ENCODE measurements at regions not wholly inside any gene's neighbourhood (a gene's known extent, or its start where the extent isn't known, plus 50 kb on each side); places are given as distances from the start of the nearest gene placed in this dataset.

DNA sequence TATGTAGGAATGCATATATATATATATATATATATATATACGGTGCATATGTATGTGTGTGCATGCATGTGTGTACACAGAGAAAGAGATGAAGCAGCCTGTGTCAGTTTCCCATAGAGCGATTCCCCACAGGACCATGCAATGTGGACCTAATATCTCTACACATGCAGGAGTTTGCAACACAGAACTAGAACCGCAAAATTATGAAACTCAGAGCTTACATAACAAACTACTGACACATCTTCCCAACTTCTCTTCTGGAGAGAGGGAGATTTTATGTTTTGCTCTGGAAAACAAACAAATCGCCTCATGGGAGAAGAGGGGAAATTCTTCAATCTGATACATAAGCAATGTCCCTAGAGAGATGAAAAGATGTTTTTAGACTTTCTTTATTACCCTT lies 377.2 kb downstream of the LRATD1 start:
- intact Hi-C loops (cut with DNase I): no loop called here
- no peak for DNase-seq

DNA sequence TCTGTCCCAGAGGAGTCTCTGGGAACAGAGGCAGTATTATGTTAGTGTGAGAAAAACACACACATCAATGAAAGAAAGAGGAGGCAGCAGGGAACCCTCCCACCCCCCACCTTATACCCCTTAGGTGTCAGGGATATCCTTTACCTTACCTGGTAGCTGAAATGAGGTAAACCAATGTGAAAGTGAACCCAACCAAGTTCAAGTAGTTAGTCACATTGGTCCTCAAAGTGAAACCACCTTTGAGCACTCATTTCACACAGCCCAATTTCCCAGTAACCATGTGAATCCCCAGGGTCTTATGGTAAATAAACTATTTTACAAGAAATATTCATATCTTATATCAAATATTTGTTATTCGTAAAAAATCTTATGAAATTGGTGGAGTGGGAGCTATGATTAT lies 377.8 kb downstream of the LRATD1 start:
- intact Hi-C loops (cut with DNase I): no loop called here
- no peak for DNase-seq

DNA sequence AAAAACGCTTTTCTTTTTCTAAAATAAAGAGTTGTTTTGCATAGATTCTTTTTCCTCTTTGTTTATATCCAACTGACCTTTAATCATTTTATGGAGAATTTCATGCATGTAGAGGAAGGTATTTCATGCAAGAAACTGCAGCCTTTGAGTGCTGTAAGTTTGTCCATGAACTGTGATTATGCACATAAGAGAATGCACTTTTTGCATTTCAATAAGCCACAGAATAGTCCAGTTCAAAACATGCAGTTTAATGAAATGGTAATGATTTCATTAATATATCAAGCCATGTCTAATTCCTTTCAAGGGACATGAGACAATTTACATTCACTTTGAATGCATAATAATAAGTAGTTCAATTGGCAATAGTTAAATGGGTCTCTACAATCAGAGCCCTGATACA lies 386.3 kb downstream of the LRATD1 start:
- intact Hi-C loops (cut with DNase I): no loop called here
- DNase-seq: no peak

DNA sequence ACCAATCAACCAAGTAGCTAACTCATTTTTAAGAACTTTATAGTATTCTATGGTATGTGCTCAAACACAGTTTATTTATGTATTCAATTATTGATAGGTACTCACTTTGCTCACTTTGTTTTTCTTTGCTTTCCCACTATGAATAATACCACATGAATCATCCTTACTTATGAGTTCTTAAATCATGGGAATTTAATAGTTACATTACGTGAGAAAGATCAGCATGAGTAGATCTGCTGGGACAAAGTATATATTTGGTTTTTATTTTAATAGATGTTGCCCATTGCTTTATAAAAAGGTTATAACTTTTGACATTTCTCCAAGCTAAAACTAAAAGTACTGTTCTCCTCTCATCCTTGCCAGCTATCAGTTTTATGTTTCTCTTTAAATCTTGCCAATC lies 390.7 kb downstream of the LRATD1 start:
- no peak for DNase-seq
- intact Hi-C loops (cut with DNase I): no loop called here

DNA sequence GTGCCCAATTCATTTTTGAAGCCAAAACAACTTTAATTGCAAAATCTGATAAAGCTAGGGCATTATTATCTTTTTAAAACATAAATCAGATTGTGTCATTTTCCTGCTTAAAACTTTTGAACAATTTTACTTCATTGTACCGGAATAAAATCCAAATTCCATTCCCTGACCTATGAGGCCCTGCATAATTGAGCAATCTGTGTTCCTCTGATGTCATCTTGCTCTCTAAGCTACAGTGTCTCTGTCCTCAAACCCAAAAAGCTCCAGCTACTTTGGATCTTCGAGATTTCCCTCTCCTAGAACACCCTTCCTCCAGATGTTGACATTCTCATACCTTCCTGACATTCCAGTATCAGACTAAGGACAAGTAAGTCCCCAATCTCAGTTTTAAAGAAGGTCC lies 395.9 kb downstream of the LRATD1 start:
- intact Hi-C loops (cut with DNase I): no loop called here
- DNase-seq: no peak

DNA sequence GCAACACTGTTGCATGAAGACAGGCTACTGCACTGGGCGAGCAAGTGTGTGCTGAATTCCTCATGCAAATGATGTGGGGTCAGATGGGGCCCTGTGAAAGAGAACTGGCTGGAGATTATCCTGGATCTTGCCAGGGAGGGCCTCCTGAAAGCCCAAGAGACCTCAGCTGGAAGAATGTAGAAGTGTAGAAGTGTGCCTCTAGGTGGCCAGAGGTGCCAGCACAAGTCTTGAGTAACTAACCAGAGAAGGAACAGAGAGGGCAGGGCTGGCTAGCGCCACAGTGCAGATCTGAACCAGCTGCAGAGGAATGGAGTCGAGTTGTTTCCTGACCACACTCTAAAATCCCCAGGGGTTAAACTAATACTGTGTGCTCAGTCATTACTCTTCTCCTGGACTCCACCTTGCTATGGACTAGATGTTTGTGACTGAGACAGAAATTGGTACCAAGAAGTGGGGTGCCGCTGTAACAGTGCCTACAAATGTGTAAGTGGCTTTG lies 399.3 kb downstream of the LRATD1 start:
- intact Hi-C loops (cut with DNase I): no loop called here
- DNase-seq: no peak

DNA sequence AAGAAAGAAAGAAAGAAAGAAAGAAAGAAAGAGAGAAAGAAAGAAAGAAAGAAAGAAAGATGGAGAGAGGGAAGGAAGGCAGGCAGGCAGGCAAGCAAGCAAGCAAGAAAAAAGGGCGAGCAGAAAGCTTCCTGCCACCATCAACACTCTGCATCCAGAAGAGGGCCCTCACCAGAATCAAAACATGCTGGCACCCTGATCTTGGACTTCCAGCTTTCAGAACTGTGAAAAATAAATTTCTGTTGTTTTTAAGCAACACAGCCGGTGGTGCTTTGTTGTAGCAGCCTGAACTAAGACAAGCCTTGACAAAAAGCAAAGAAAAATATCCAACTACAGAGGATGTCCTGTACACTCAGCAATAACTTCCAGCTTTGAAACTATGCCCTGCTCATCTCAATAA lies 401.7 kb downstream of the LRATD1 start:
- intact Hi-C loops (cut with DNase I): no loop called here
- DNase-seq: no peak

DNA sequence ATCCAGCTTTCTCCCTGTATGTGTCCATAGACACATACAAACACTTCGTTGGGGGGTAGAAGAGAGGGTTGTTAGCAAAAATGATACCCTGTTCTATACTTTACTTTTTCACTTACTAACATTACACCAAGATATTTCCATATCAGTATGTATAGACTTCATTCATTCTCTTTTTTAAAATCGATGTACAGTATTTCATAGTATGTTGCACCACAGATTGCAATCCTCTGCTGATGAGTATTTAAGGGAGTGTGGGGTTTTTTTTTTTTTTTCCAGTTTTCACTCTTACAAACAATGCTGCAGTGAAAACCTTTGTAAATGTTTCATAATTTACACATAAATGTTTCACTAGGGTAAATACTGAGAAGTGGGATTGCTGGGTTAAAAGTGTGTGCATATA lies 402.3 kb downstream of the LRATD1 start:
- intact Hi-C loops (cut with DNase I): no loop called here
- DNase-seq: no peak

DNA sequence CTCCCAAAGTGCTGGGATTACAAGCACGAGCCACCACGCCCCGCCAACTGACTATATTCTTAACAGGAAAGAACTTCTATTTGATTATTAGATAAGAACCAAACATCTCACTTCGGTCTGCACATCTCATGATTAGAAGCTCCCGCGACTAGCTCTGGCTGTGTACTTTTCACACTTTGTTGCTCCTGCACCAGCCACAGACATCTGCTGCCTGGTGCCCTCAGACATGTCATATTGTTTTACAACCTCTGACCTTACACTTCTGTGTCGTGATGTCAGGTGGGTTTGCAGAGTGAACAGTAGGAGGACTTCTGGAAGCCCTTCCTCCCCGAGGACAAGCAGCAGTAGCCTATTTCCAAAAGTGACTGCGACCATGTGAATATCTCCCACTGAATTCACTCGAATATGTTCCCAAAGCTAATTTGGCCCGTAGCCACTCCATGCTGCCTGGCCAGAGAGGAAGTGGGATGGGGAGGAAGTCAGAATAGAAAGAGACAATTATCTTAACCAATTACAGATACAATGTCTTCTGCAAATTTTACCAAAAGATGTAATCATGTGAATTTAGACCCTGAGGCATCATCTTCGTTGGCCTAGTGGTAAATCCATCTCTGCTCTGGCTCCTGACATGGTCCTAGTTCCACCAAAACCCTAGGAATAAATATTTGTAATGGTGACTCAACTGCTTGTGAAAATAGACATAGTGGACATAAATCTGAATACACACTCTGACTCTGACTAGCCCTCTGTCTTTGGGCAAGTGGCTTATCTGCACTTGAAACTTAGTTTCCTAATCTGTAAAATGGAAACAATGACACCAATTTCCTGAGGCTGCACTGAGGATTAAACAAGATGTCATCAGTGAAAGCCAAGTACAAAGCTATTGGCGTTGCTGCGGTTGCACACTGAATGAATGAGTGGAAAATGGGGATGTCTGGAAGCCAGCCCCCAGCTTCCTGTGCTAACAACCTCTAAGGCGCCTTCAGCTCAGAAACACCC lies 406.1 kb downstream of the LRATD1 start:
- DNase-seq: no peak
- intact Hi-C loops (cut with DNase I): no loop called here

DNA sequence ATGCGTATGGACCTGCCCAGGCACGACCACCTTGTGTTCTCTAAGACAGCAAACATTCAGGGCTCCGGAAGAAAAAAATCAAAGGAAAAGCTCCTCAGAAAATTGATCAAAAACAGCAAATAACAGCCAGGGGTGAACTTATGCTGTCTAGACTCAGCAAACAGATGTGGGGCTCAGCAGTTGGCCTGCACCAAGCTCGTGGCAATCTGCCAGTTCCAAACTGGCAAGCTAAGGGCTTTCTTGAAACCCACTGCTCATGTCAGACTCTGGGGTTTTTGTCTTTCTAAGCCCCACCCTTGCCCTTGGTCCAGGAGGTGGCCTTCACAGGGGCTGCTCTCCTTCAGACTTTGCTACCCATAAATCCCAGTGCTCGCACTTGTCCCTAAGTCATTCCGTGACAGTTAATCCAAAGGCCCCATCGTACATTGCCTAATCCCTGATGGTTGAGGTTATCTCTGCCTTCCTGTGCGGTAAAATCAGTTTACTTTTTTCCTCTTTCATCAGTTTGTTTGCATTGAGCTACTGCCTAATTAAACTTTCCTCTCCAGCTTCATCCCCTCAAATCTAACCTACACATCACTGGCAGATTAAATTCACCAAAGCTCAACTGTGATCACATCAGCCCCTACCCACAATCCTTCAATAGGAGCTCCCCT lies 408.0 kb downstream of the LRATD1 start:
- peak in 1 of 42 donors; percentile 10 for DNase-seq

DNA sequence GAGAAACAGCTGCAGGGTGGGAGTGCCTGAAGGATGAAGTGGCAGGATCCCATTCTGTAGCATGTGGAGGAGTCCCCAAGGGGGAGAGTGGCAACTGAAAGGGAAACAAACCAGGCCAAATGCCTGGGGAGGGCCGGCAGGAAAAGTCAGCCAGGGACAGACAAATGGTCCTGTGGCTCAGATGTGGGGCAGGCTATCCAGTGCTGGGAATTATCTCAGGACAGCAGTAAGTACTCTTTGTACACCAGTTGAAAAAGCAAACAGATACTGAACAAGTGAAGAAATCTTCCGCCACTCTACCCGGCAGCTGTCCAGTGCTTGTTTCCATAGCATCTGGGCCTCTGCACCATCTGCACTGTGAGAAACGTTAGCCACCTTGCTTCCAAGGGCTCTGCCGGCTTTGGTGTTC lies 408.9 kb downstream of the LRATD1 start:
- intact Hi-C loops (cut with DNase I): no loop called here

More for the DNA sequence above, 408.0 kb downstream of the LRATD1 start:
- intact Hi-C loops (cut with DNase I): no loop called here

DNA sequence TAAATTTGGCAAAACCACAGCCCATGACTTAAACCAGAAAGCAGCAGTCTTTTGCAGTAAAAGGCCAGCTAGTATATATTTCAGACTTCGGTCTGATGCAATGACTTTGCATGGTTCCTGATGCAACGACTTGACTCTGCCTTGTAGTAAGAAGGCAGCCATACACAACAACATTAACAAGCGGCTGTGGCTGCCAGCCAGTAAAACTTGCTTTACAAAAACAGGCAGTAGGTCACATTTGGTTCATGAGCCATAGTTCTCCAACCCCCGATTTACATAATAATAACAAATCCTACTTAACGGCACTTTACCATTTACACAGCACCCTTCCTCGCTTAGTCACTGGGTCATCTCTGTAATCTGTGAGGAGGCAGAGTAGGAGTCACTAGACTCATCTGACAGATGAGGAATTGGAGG lies 410.3 kb downstream of the LRATD1 start:
- intact Hi-C loops (cut with DNase I): no loop called here
- no peak for DNase-seq

More for the DNA sequence above, 408.9 kb downstream of the LRATD1 start:
- DNase-seq: no peak

DNA sequence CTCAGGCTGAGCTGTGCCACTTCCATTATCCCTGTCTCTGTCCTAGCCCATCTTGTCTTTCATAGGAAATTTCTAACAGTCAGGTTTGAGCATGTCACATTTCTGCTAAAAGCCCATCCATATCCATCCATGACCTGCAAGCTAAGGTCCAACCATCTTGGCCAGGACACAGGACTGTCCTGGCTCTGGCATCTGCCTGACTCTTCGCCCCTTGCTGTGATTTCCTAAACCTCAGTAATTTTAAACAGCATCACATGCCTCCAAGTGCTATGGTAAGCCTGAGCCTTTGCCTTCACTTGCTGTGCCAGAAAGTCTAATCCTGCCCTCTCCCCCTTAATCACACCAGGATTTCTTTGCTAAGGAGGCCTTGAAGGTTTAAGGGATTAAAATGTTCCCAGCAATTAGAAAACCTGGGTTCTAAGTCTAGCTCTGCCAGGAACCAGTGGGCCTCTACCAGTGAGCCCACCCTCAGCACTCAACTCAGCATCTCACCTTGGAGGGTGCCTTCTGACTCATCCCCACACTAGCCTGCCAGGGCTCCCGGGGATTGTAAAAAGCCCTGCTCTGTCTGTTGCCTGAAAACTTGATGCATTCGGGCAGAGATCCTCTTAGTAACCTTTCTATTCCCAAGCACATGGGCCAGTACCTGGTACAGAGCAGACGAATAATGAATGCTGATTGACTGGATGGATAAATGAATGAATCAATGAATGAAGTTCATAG lies 411.0 kb downstream of the LRATD1 start:
- no peak for DNase-seq
- intact Hi-C loops (cut with DNase I): no loop called here

DNA sequence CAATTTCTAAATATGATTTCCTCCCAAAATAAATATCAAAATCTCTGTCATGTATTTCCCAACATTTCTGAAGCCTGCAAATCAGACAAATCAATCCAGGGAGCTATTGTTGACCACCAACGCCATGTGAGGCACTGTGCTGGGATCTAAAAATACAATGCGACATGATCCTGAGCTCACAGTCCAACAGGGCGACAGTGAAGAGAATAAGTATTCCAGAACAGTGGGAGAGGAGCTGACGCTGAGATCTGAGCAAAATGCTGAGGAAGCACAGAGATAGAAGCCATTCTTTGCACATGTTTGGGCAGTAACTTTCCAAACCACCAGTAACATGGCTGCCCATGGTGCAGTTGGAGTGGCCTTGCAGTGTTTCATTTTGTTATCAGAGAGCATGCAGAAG lies 412.5 kb downstream of the LRATD1 start:
- DNase-seq: no peak

DNA sequence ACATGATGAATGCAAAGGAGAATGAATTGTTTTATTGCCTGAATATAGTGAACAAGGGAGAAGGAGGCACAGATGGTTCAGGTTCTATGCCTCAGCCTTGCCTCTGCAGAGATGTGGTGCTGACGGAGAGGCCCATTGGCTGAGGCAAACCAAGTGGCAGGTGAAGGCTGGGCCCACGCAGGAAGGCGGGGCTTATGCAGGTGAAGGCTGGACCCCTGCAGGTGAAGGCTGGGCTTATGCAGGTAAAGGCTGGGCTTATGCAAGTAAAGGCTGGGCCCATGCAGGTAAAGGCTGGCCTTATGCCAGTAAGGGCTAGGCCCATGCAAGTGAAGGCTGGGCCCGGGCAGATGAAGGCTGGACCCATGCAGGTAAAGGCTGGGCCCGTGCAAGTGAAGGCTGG lies 414.7 kb downstream of the LRATD1 start:
- DNase-seq: no peak
- intact Hi-C loops (cut with DNase I): no loop called here

More for the DNA sequence above, 412.5 kb downstream of the LRATD1 start:
- intact Hi-C loops (cut with DNase I): no loop called here

DNA sequence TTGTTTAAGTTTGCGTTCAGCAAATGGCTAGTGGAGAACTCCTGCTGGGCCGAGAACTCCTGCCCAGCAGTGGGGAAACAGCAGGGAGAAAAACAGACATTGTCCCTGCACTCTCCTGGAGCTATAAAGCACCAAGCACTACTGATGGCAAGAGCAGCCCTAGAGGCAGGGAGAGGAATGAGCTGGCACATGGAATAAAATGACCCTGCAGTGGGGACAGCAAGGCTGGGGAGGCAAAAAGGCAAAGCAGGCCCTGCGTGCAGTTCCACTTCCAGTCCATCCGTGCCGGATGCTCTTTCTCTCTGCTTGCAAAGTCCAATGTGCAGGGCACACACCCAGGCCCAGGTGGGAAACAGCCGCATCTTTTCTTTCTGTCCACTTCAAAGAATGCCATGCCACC lies 415.5 kb downstream of the LRATD1 start:
- intact Hi-C loops (cut with DNase I): no loop called here
- no peak for DNase-seq

DNA sequence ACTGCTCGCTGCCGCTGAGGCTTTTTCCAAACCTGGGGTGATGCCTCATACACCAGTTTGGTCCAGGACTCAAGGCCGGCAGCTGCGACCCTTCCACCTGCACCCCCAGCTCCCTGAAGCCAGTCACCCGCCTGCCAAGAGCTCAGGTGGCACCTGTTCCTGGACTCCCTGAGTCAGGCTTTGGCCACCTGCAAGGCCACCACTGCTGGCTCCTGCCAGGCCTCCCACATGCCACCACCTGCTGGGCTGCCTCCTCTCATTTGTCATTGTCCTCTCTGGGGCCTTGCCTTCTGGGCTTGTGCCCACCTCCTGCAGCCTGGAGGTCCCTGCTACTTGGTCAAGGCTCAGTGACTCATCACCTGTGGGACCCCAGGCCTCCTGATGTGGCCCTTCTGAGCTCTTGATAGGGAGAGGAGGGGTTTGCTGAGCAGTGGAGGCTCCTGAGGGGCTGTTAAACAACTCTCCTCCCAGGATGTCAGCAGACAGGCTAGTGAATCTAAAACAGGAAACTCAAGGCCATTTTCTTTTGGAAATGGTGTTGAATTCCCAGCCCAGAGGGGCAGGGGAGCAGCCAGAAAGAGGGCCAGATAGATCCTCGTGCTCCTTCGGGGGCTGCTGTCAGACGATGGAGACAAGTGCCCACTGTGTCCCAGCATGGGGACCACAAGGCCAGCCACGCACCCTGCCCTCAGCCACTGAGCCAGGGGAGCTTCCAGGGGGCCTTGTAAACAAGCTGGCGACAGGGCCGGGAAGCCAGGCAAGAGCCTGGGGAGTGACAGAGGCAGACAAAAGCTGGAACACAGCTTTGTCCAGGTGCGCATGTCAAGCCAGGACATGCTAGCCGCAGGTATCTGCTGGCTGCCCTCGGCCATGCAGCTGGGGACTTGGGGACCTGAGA lies 416.8 kb downstream of the LRATD1 start:
- no peak for DNase-seq
- intact Hi-C loops (cut with DNase I): no loop called here

DNA sequence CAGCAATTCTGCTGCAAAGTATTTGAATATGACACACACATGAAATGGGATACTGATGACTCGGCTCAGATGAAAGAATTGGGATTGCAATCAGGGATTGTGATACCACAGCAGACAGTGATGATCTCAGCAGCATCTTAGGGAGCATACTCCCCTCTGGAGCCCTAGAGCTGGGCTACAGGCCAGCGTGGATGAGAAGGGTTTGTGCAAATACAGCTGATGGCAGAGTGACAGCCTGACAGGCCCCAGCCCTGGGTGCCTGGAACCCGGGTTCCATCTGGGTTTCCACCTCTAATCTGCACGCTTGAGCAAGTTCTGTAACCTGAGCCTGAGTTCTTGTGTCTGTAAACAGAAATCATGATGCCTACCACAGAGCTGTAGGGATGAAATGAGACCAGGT lies 418.0 kb downstream of the LRATD1 start:
- DNase-seq: peak in 9 of 42 donors; percentile 14 to 58 (median 24)
- intact Hi-C loops (cut with DNase I): no loop called here

DNA sequence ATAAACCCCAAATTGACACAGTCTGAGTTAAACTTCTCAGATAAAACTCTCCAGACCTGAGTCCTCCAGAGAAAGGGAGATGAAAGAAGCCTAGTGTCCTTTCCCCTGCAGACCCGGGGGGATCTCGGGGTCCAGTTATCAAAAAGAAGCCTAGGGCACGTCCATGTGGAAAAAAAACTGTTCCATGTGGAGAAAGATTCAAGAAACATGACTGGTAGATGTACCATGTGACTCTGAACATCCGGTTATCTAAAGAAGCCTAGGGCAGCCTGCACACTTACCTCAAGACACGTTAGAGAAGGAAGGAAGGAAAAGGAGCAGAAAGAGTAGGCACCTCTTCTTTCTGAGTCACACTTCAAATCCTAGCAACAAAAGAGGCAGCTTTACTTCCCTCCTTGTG lies 421.0 kb downstream of the LRATD1 start:
- no peak for DNase-seq
- intact Hi-C loops (cut with DNase I): no loop called here

All from head of caudate nucleus (tissue), 42 donors.